LNCaP clone FGC (cell line): ENCODE measurements at regions not wholly inside any gene's neighbourhood (a gene's known extent, or its start where the extent isn't known, plus 50 kb on each side); places are given as distances from the start of the nearest gene placed in this dataset.

ENCODE experiments used
- DNase-seq: peaks from one replicate; pipeline ENCODE4 v3.0.0-alpha.2; 2011; ENCODE audit warnings: low read depth
- H3K4me3 ChIP-seq: 2 replicates; pipeline ENCODE4 v1.5.1; 2011; ENCODE audit warnings: mild to moderate bottlenecking, low read depth, low read length, control low read depth
- TF ChIP-seq, protein P1 (sequence below): IDR thresholded peaks from 2 replicates; pipeline ENCODE4 v1.5.1; 2012; ENCODE audit warnings: mild to moderate bottlenecking; ENCODE audit not compliant: control insufficient read depth, insufficient read depth; ENCODE audit errors: extremely low read depth

DNA sequence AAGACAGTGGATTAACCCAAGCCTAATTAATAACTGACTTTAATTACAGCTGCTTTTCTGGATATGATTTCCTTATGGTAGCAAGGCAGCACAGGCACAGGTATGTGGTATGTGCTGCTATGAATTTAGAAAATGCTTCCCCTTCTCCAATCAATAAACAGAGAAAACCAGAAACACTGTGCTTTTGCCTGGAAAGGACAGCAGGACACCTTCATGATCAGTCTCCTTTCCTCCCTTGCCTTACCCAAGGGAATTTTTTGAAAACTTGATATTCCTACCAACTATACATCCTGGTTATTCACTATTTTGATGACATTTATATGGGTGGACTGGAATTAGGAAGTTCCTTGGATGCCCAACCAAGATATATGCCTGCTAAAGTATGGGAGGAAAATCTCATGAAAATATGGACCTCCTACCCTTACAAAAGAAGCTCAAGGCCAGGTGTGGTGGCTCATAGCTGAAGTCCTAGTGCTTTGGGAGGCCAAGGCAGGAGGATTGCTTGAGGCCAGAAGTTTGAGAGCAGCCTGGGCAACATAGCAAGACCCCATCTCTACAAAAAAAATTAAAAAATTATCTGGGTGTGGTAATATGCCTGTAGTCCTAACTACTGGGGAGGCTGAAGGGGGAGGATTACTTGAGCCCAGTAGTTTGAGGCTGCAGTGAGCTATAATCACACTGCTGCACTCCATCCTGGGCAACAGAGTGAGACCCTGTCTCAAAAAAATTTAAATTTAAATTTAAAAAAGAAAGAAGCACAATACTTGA is 106.3 kb upstream of the WAC start:
- TF ChIP-seq, protein P1, sequence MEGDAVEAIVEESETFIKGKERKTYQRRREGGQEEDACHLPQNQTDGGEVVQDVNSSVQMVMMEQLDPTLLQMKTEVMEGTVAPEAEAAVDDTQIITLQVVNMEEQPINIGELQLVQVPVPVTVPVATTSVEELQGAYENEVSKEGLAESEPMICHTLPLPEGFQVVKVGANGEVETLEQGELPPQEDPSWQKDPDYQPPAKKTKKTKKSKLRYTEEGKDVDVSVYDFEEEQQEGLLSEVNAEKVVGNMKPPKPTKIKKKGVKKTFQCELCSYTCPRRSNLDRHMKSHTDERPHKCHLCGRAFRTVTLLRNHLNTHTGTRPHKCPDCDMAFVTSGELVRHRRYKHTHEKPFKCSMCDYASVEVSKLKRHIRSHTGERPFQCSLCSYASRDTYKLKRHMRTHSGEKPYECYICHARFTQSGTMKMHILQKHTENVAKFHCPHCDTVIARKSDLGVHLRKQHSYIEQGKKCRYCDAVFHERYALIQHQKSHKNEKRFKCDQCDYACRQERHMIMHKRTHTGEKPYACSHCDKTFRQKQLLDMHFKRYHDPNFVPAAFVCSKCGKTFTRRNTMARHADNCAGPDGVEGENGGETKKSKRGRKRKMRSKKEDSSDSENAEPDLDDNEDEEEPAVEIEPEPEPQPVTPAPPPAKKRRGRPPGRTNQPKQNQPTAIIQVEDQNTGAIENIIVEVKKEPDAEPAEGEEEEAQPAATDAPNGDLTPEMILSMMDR = no peak
- H3K4me3 ChIP-seq = no peak overlapping the region
- no peak for DNase-seq

DNA sequence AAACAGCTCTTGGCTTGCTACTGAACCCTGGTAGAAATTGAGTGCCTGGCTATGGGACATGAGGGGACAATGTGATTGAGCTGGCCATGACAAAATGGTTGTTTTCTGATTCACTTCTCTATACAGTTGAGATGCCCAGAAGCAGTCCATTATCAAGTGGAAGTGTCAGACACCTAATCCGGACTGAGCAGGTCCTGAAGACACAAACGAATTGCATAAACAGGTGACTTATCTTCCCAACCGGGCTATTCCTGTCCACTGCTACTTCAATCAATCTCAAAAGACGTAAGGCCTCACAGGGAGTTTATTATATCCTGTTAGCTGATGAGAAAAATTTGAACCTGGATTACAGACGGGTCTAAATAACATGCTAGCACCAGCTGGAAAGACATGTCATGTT is 105.5 kb upstream of the WAC start:
- no peak for DNase-seq
- H3K4me3 ChIP-seq = no peak overlapping the region
- TF ChIP-seq, protein P1 = no peak

DNA sequence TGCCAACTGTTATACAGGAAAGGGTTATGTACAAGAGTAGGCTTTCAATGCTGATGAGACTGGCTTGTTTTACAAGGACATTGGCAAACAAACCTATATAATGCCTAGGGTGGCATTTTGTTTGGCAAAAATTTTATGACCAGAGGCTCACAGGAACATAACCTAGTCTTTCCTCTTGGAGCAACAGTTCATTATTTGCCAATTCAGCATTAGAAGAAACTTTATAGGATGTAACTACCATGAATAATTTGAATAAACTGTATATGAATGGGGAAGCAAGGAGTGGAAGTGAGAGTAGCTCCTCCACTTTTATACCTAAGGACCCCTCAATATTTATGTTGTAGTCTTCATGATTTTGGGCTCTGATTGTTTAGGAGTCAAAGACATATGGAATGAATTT is 103.9 kb upstream of the WAC start:
- TF ChIP-seq, protein P1 = no peak
- DNase-seq = peak; percentile 13

DNA sequence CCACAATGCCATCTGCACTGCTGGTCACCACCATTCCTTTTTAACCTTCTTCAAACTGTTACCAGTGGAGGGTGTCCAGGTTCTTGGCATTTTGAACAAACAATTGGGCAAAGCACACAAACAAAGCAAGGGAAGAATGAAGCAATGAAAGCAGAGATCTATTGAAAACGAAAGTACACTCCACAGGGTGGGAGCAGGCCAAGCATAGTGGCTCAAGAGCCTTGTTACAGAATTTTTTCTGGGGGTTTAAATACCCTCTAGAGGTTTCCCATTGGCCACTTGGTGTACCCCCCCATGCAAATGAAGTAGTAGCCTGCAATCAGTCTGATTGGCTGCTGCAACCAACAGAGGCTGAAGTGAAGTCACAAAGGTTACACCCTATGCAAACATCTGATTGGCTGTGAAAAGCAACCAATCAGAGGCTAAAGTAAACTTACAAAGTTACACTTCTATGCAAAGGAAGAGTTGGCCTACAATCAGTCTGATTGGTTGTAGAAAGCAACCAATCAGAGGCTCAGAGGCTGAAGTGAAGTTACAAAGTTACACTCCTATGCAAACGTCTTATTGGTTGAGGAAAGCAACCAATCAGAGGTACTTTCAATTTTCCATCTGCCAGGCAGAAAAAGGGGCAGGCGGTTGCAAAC is 103.2 kb upstream of the WAC start:
- no peak overlapping the region for H3K4me3 ChIP-seq
- TF ChIP-seq, protein P1 = no peak
- DNase-seq = no peak

More for the DNA sequence above, 103.9 kb upstream of the WAC start:
- H3K4me3 ChIP-seq = no peak overlapping the region

DNA sequence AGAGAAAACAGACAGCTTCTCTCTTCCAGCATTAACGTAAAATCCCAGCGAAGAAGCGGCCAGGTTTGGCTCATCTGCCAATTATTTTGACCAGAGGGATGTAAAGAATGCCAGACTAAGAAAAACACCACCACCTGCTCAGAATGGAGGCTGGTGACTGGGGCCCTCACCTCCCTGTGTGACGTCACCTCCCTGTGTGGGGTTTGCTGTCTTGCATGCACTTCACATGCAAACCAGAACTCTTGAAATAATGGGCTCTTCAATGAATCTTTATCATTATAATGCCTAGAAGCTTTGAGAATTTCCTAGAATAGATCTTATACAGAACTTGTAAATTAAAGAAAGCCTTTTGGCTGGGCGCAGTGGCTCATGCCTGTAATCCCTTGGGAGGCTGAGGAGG is 101.8 kb upstream of the WAC start:
- TF ChIP-seq, protein P1 = no peak
- DNase-seq = no peak
- H3K4me3 ChIP-seq = no peak overlapping the region

DNA sequence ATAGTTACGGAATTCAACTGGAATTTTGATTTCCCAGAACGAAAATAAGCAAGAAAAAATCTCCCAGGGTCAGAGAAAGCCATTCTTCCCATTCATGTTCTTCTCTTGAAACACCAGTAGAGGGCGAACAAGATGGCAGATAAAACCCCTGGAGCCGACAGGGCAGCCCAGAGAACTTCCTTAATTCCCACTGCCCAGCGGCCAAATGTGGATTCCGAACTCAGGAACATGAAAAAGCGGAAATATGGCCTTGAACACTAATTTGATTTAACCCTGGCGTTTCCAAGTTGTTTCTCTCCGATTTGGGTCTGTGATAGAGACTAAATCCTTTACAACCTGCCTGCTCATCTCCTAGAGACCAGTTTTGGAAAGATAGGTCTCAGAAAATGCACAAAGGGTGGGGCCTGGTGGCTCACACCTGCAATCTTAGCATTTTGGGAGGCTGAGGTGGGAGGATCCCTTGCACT is 100.7 kb upstream of the WAC start:
- TF ChIP-seq, protein P1 = peak; percentile 71
- no peak overlapping the region for H3K4me3 ChIP-seq
- peak; percentile 59 for DNase-seq
